H1 (cell line): ENCODE measurements at regions not wholly inside any gene's neighbourhood (a gene's known extent, or its start where the extent isn't known, plus 50 kb on each side); places are given as distances from the start of the nearest gene placed in this dataset.

Source experiments
- CTCF ChIA-PET: fragments of 300-600 bp; sonication (Branson Sonifier 250); formaldehyde crosslinking; loops from one replicate; lab custom pipeline; 2021; ENCODE audit not compliant: partially characterized antibody; lab: Charles Lee
- POLR2A ChIA-PET: fragments of 300-600 bp; sonication (Branson Sonifier 250); formaldehyde crosslinking; loops from one replicate; lab custom pipeline; 2021; ENCODE audit warnings: inconsistent platforms; ENCODE audit not compliant: partially characterized antibody; lab: Charles Lee
- DNase-seq, 2 experiments: peaks; one replicate each; pipeline versions ENCODE4 v3.0.0 to v3.0.0-alpha.2; 2010 to 2022; ENCODE audit warnings: low spot score in 2 of 2, low read depth in 1 of 2, mixed read lengths in 1 of 2
- FAIRE-seq: peaks from 2 replicates; lab custom pipeline; 2011; peaks lifted over from hg19 to GRCh38; lab: Jason Lieb, UNC
- H2AFZ ChIP-seq: 2 replicates; pipeline ENCODE4 v1.8.1; 2012; ENCODE audit warnings: low read length, inconsistent platforms
- H2AK5ac ChIP-seq: 2 replicates; pipeline ENCODE4 v1.6.1; 2013; ENCODE audit warnings: low read depth, low read length
- H2BK120ac ChIP-seq: replicated peaks from 2 replicates; pipeline ENCODE3; 2013; ENCODE audit warnings: low read depth, low read length, inconsistent platforms
- H2BK12ac ChIP-seq: 2 replicates; pipeline ENCODE4 v1.6.1; 2013; ENCODE audit warnings: low read depth, low read length
- H2BK15ac ChIP-seq: 2 replicates; pipeline ENCODE4 v1.6.1; 2013; ENCODE audit warnings: low read length
- H2BK20ac ChIP-seq: 2 replicates; pipeline ENCODE4 v1.6.1; 2013; ENCODE audit warnings: low read length
- H2BK5ac ChIP-seq: 2 replicates; pipeline ENCODE4 v1.6.1; 2013; ENCODE audit warnings: low read depth, low read length
- H3K14ac ChIP-seq: 2 replicates; pipeline ENCODE4 v1.6.1; 2013; ENCODE audit warnings: inconsistent platforms; ENCODE audit not compliant: insufficient read length
- H3K18ac ChIP-seq: 2 replicates; pipeline ENCODE4 v1.6.1; 2013; ENCODE audit warnings: low read length; ENCODE audit errors: extremely low read depth
- H3K23ac ChIP-seq: 2 replicates; pipeline ENCODE4 v1.6.1; 2013; ENCODE audit warnings: inconsistent platforms; ENCODE audit not compliant: insufficient read length
- H3K23me2 ChIP-seq: 2 replicates; pipeline ENCODE4 v1.6.1; 2013; ENCODE audit warnings: low read depth, low read length
- H3K27ac ChIP-seq: 2 replicates; pipeline ENCODE4 v1.6.1; 2011; ENCODE audit warnings: low read depth, low read length, inconsistent platforms
- H3K27me3 ChIP-seq, 4 experiments: replicated peaks in 1 of 4; 1 replicate in 1 of 4; 2 replicates in 3 of 4; pipeline versions ENCODE4 v1.6.1 to v1.8.1; 2011 to 2013; ENCODE audit warnings: low read length in 3 of 4, mild to moderate bottlenecking in 3 of 4, inconsistent platforms in 2 of 4, mixed read lengths in 2 of 4, moderate library complexity in 1 of 4; ENCODE audit not compliant: control insufficient read depth in 3 of 4, insufficient read depth in 3 of 4; ENCODE audit errors: extremely low read depth in 1 of 4
- H3K36me3 ChIP-seq, 4 experiments: 2 replicates each; pipeline versions ENCODE4 v1.6.1 to v1.8.1; 2011 to 2013; ENCODE audit warnings: mild to moderate bottlenecking in 4 of 4, low read length in 3 of 4, moderate library complexity in 2 of 4, control low read depth in 1 of 4, inconsistent platforms in 1 of 4; ENCODE audit not compliant: insufficient read depth in 4 of 4, control insufficient read depth in 2 of 4
- H3K4ac ChIP-seq: replicated peaks from 2 replicates; pipeline ENCODE3; 2013; ENCODE audit warnings: low read length, low read depth, mixed read lengths, inconsistent platforms; ENCODE audit not compliant: insufficient read length
- H3K4me1 ChIP-seq, 4 experiments: replicated peaks in 1 of 4; 1 replicate in 1 of 4; 2 replicates in 3 of 4; pipeline versions ENCODE4 v1.6.1 to v1.8.1; 2011 to 2013; ENCODE audit warnings: low read length in 3 of 4, inconsistent platforms in 2 of 4, mixed read lengths in 1 of 4; ENCODE audit not compliant: insufficient read depth in 4 of 4, control insufficient read depth in 3 of 4
- H3K4me2 ChIP-seq, 2 experiments: 2 replicates each; pipeline versions ENCODE4 v1.6.1 to v1.8.1; 2011 to 2013; ENCODE audit warnings: low read depth in 2 of 2, low read length in 2 of 2, control low read depth in 1 of 2, inconsistent platforms in 1 of 2, mild to moderate bottlenecking in 1 of 2; ENCODE audit not compliant: insufficient read depth in 1 of 2
- H3K4me3 ChIP-seq, 4 experiments: fragments of 200-600, 300-600 bp in 1 of 4; sonication (generic), shearing (Covaris generic), sonication (Bioruptor Twin) in 1 of 4; 2 replicates each; pipeline versions ENCODE4 v1.5.1 to v1.8.1; 2011 to 2016; ENCODE audit warnings: low read length in 4 of 4, low read depth in 3 of 4, control low read depth in 2 of 4, inconsistent platforms in 2 of 4, mild to moderate bottlenecking in 2 of 4, mixed read lengths in 1 of 4, moderate library complexity in 1 of 4; ENCODE audit not compliant: insufficient read depth in 2 of 4; ENCODE audit errors: extremely low read depth in 1 of 4
- H3K56ac ChIP-seq: replicated peaks from 2 replicates; pipeline ENCODE3; 2013; ENCODE audit warnings: low read depth, mild to moderate bottlenecking, mixed read lengths, low read length, inconsistent platforms; ENCODE audit not compliant: insufficient read length
- H3K79me1 ChIP-seq: 2 replicates; pipeline ENCODE4 v1.6.1; 2013; ENCODE audit warnings: low read depth, low read length, control low read depth
- H3K79me2 ChIP-seq, 2 experiments: 2 replicates each; pipeline versions ENCODE4 v1.6.1 to v1.8.1; 2012 to 2013; ENCODE audit warnings: low read length in 2 of 2, mild to moderate bottlenecking in 2 of 2, inconsistent platforms in 1 of 2; ENCODE audit not compliant: insufficient read depth in 2 of 2, control insufficient read depth in 1 of 2
- H3K9ac ChIP-seq, 4 experiments: replicated peaks in 1 of 4; 1 replicate in 1 of 4; 2 replicates in 3 of 4; pipeline versions ENCODE4 v1.6.1 to v1.8.1; 2011 to 2013; ENCODE audit warnings: low read depth in 3 of 4, low read length in 3 of 4, control low read depth in 2 of 4, mild to moderate bottlenecking in 2 of 4, moderate library complexity in 2 of 4, inconsistent platforms in 1 of 4; ENCODE audit errors: extremely low read depth in 1 of 4
- H3K9me3 ChIP-seq, 2 experiments: 2 replicates each; pipeline versions ENCODE4 v1.6.1 to v1.8.1; 2012 to 2013; ENCODE audit warnings: mild to moderate bottlenecking in 2 of 2, moderate library complexity in 2 of 2, control low read depth in 1 of 2, inconsistent platforms in 1 of 2, low read depth in 1 of 2, low read length in 1 of 2, mixed read lengths in 1 of 2; ENCODE audit not compliant: insufficient read depth in 2 of 2
- H4K20me1 ChIP-seq, 2 experiments: replicated peaks in 1 of 2; 2 replicates each; pipeline versions ENCODE3 to v1.8.1; 2011 to 2013; ENCODE audit warnings: inconsistent platforms in 2 of 2, low read length in 2 of 2, mild to moderate bottlenecking in 1 of 2; ENCODE audit not compliant: insufficient read depth in 2 of 2, control insufficient read depth in 1 of 2
- H4K5ac ChIP-seq: 2 replicates; pipeline ENCODE4 v1.6.1; 2013; ENCODE audit warnings: low read length, low read depth, mixed read lengths, inconsistent platforms; ENCODE audit not compliant: insufficient read length
- H4K8ac ChIP-seq: 2 replicates; pipeline ENCODE4 v1.8.0; 2013; ENCODE audit warnings: mild to moderate bottlenecking, moderate library complexity, low read length, inconsistent platforms; ENCODE audit not compliant: insufficient read depth; ENCODE audit errors: extremely low read depth
- H4K91ac ChIP-seq: replicated peaks from 2 replicates; pipeline ENCODE3; 2013; ENCODE audit warnings: low read length, mixed read lengths, inconsistent platforms; ENCODE audit not compliant: insufficient read length
- ASH2L ChIP-seq: fragments of 200-600, 300-600 bp; sonication (generic); IDR thresholded peaks from one replicate; pipeline ENCODE4 v1.7.1; 2017; ENCODE audit warnings: low read length
- ATF3 ChIP-seq: IDR thresholded peaks from 2 replicates; pipeline ENCODE4 v1.6.1; 2011; ENCODE audit warnings: low read depth, mild to moderate bottlenecking, low read length; ENCODE audit not compliant: insufficient read depth
- BCL11A ChIP-seq, 2 experiments: IDR thresholded peaks; one replicate each; pipeline ENCODE4 v1.6.1; 2011; ENCODE audit warnings: low read depth in 2 of 2, low read length in 2 of 2, mild to moderate bottlenecking in 2 of 2
- CBX5 ChIP-seq: fragments of 300-800, 300-1000 bp; sonication (generic); IDR thresholded peaks from 2 replicates; pipeline ENCODE4 v1.7.1; 2016; ENCODE audit warnings: antibody characterized with exemption, low read length, low read depth
- CTBP2 ChIP-seq: IDR thresholded peaks from 2 replicates; pipeline ENCODE4 v1.7.0; 2011; ENCODE audit warnings: borderline replicate concordance, mild to moderate bottlenecking, moderate library complexity, mixed read lengths, low read length; ENCODE audit not compliant: insufficient read depth, insufficient read length
- FOSL1 ChIP-seq: IDR thresholded peaks from 2 replicates; pipeline ENCODE4 v1.6.1; 2011; ENCODE audit warnings: mild to moderate bottlenecking, low read depth, low read length, moderate library complexity; ENCODE audit not compliant: insufficient read depth
- GABPA ChIP-seq: IDR thresholded peaks from 2 replicates; pipeline ENCODE4 v1.6.1; 2011; ENCODE audit warnings: mild to moderate bottlenecking, low read length, moderate library complexity, borderline replicate concordance; ENCODE audit not compliant: insufficient read depth
- KDM4A ChIP-seq: IDR thresholded peaks from one replicate; pipeline ENCODE4 v1.7.1; 2012; ENCODE audit warnings: low read depth, mild to moderate bottlenecking, moderate library complexity, low read length, inconsistent platforms; ENCODE audit not compliant: severe bottlenecking
- KDM5A ChIP-seq: fragments of 200-600 bp; IDR thresholded peaks from 2 replicates; pipeline ENCODE4 v1.7.1; 2012; ENCODE audit warnings: mild to moderate bottlenecking, low read length, inconsistent platforms, mixed read lengths
- POLR2AphosphoS5 ChIP-seq: IDR thresholded peaks from 2 replicates; pipeline ENCODE4 v1.6.1; 2011; ENCODE audit warnings: low read depth, low read length
- POU5F1 ChIP-seq: IDR thresholded peaks from 2 replicates; pipeline ENCODE4 v1.6.1; 2011; ENCODE audit warnings: low read depth, mild to moderate bottlenecking, low read length, moderate library complexity
- RAD21 ChIP-seq, 2 experiments: IDR thresholded peaks in 1 of 2; conservative IDR thresholded peaks in 1 of 2; 2 replicates each; pipeline ENCODE4 v1.6.1; 2011; ENCODE audit warnings: low read depth in 2 of 2, low read length in 2 of 2, improper control_type of control experiment in 1 of 2, inconsistent platforms in 1 of 2, mild to moderate bottlenecking in 1 of 2, moderate library complexity in 1 of 2
- SP1 ChIP-seq: IDR thresholded peaks from 2 replicates; pipeline ENCODE4 v1.6.1; 2011; ENCODE audit warnings: low read depth, low read length
- SP2 ChIP-seq: IDR thresholded peaks from 2 replicates; pipeline ENCODE4 v1.6.1; 2012; ENCODE audit warnings: mild to moderate bottlenecking, low read length, inconsistent platforms
- ZNF274 ChIP-seq: IDR thresholded peaks from 2 replicates; pipeline ENCODE4 v1.7.0; 2012; ENCODE audit warnings: low read length, borderline replicate concordance; ENCODE audit errors: extremely low read depth
- WGBS, 2 experiments: shearing (Covaris generic) in 1 of 2; methylation state at CpG; one replicate each; pipeline versions ENCODE4 v1.1.6 to v1.1.7; 2013 to 2015; ENCODE audit warnings: low lambda C conversion rate in 2 of 2, mixed read lengths in 2 of 2, inconsistent platforms in 1 of 2, low coverage in 1 of 2, missing lambda C conversion rate in 1 of 2; ENCODE audit not compliant: insufficient replicate concordance in 2 of 2, insufficient coverage in 1 of 2, insufficient read length in 1 of 2; ENCODE audit errors: extremely low coverage in 1 of 2, missing lambda C conversion rate in 1 of 2; 5-methylcytosine and 5-hydroxymethylcytosine counted together

DNA sequence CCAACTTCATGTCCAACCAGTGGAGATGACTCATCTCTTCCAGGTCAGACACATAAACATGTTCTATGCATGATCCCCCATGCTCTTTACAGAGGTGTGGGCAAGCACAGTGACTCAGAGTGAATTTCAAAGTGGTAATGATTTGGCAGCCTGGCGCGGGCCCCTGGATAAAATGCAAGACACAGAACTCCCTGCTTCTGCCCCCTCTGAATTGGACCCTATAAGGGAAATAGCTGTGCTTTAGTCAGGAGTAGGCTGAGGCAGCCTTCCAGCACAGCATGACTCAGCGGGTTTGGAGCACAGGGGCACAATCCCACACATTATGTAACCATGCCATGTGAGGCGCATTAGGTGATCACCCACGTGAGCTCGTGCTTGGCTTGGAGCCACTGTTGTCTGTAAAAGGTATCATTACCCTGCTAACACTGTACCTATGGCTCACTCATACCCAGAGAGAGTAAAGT is 127.4 kb downstream of the C6orf118 start:
- FAIRE-seq (no peak), DNase-seq (no peak)
- H3K27ac ChIP-seq, result no peak overlapping the region
- no peak overlapping the region for H2AK5ac ChIP-seq
- no peaks in the 10 kb centered on the region for H4K20me1 ChIP-seq
- H2BK120ac ChIP-seq, result no peak overlapping the region
- H3K9me3 ChIP-seq, result peaks cover 8% of the 10 kb centered on the region in 2 experiments; a peak in 2 of 4 replicates
- CTCF ChIA-PET, result no interaction called here
- POLR2A ChIA-PET, result no interaction called here
- H2AFZ ChIP-seq, result no peak overlapping the region
- no peak overlapping the region for H3K4me2 ChIP-seq
- H4K91ac ChIP-seq, result no peak overlapping the region
- WGBS, 2 experiments, result 91% methylated on average over 6 of the region's 6 CpGs; no CpG with 5 or more reads in 1 of the 2 experiments
- no peak overlapping the region for H2BK15ac ChIP-seq
- H2BK5ac ChIP-seq, result no peak overlapping the region
- H3K23ac ChIP-seq, result no peak overlapping the region
- H2BK20ac ChIP-seq, result no peak overlapping the region
- H3K4me3 ChIP-seq, result no peak overlapping the region
- no peaks in the 10 kb centered on the region for H3K27me3 ChIP-seq
- H3K4me1 ChIP-seq, result no peaks in the 10 kb centered on the region
- H3K79me2 ChIP-seq, result no peaks in the 10 kb centered on the region
- H3K23me2 ChIP-seq, result no peaks in the 10 kb centered on the region
- no peak overlapping the region for H2BK12ac ChIP-seq
- H3K14ac ChIP-seq, result no peak overlapping the region
- H3K36me3 ChIP-seq, result no peaks in the 10 kb centered on the region
- H3K79me1 ChIP-seq, result no peaks in the 10 kb centered on the region
- no peak overlapping the region for H3K4ac ChIP-seq
- no peak overlapping the region for H3K9ac ChIP-seq
- H4K5ac ChIP-seq, result no peak overlapping the region
- no peak overlapping the region for H3K56ac ChIP-seq
- H3K18ac ChIP-seq, result no peak overlapping the region
- no peak overlapping the region for H4K8ac ChIP-seq
- no peak for TF ChIP-seq CTBP2
- no peak for TF ChIP-seq POLR2AphosphoS5
- no peak for TF ChIP-seq ATF3
- no peak for TF ChIP-seq CBX5
- no peak for TF ChIP-seq POU5F1
- TF ChIP-seq KDM5A, result no peak
- TF ChIP-seq RAD21 (IDR thresholded peaks at IDR 0.05 in 1 of 2, conservative IDR thresholded peaks at IDR 0.05 in 1 of 2; ENCODE audit: low read depth in 2 of 2, low read length in 2 of 2), result no peak
- TF ChIP-seq ZNF274, result no peak
- no peak for TF ChIP-seq FOSL1
- no peak for TF ChIP-seq GABPA
- no peak for TF ChIP-seq BCL11A (IDR thresholded peaks at IDR 0.05; ENCODE audit: low read depth in 2 of 2, low read length in 2 of 2)
- TF ChIP-seq SP2, result no peak
- TF ChIP-seq SP1, result no peak
- no peak for TF ChIP-seq KDM4A
- no peak for TF ChIP-seq ASH2L
